ENCODE measurements at regions not wholly inside any gene's neighbourhood (a gene's known extent, or its start where the extent isn't known, plus 50 kb on each side); places are given as distances from the start of the nearest gene placed in this dataset.

DNA sequence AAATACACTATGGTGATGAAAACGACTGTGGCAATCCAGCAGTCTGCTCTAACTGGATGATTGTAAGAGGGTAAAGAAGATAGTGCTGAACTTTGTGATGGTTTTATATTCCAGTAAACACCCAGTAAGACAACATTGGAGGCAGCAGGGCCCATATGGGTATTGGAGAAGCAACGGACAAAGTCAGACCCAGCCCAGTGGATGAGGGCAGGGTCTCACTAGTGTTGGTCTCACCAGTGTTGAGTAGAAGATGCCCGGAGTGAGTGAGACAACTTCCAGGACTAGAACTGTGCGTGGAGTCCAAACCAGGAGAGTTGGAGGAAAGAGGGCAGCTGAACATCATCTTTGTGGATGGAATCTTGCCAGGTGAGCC is 71.9 kb upstream of the CELF4 start:
- TF ChIP-seq, protein P1, sequence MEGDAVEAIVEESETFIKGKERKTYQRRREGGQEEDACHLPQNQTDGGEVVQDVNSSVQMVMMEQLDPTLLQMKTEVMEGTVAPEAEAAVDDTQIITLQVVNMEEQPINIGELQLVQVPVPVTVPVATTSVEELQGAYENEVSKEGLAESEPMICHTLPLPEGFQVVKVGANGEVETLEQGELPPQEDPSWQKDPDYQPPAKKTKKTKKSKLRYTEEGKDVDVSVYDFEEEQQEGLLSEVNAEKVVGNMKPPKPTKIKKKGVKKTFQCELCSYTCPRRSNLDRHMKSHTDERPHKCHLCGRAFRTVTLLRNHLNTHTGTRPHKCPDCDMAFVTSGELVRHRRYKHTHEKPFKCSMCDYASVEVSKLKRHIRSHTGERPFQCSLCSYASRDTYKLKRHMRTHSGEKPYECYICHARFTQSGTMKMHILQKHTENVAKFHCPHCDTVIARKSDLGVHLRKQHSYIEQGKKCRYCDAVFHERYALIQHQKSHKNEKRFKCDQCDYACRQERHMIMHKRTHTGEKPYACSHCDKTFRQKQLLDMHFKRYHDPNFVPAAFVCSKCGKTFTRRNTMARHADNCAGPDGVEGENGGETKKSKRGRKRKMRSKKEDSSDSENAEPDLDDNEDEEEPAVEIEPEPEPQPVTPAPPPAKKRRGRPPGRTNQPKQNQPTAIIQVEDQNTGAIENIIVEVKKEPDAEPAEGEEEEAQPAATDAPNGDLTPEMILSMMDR (IDR thresholded peaks at IDR 0.05; ENCODE audit: low read length), result no peak
- no peak for TF ChIP-seq EZH2 (IDR thresholded peaks at IDR 0.05; ENCODE audit: borderline replicate concordance, low read length)
